B cell (primary cell): ENCODE measurements at regions not wholly inside any gene's neighbourhood (a gene's known extent, or its start where the extent isn't known, plus 50 kb on each side); places are given as distances from the start of the nearest gene placed in this dataset.

Experiments
- ATAC-seq: fragments of 200-7000 bp; cut with Tn5 transposase; one replicate; pipeline ENCODE4 v1.10.0; 2021; ENCODE audit warnings: low read depth, mild to moderate bottlenecking, moderate number of reproducible peaks, moderate library complexity
- CTCF ChIA-PET: fragments of 350-600 bp; sonication (Branson Sonifier 250); formaldehyde crosslinking; loops from one replicate; lab custom pipeline; 2021; ENCODE audit warnings: antibody characterized with exemption, inconsistent platforms; lab: Charles Lee
- POLR2A ChIA-PET: fragments of 350-600 bp; sonication (Branson Sonifier 250); formaldehyde crosslinking; loops from one replicate; lab custom pipeline; 2021; ENCODE audit warnings: antibody characterized with exemption; lab: Charles Lee
- DNase-seq: peaks from one replicate; pipeline ENCODE4 v3.0.0; 2013
- H2AFZ ChIP-seq: 2 replicates; pipeline ENCODE4 v1.6.1; 2012; ENCODE audit warnings: mild to moderate bottlenecking, low read depth, low read length; ENCODE audit not compliant: insufficient read depth, poor library complexity, severe bottlenecking
- H3K27ac ChIP-seq, 2 donors: 1 replicate in 1 of 2; 2 replicates in 1 of 2; pipeline ENCODE4 v1.5.1; 2012 to 2013; ENCODE audit warnings: low read length in 2 of 2, mild to moderate bottlenecking in 2 of 2, moderate library complexity in 1 of 2
- H3K27me3 ChIP-seq, 4 experiments: fragments of 200-600 bp in 1 of 4; sonication (generic) in 1 of 4; replicated peaks in 1 of 4; 1 replicate in 2 of 4; 2 replicates in 2 of 4; pipeline versions ENCODE4 v1.6.1 to v1.7.0; 2013 to 2016; ENCODE audit warnings: low read length in 3 of 4, mild to moderate bottlenecking in 2 of 4, mixed read lengths in 1 of 4, moderate library complexity in 1 of 4; ENCODE audit not compliant: insufficient read depth in 4 of 4, control insufficient read depth in 3 of 4; ENCODE audit errors: control extremely low read depth in 1 of 4
- H3K36me3 ChIP-seq, 2 experiments: replicated peaks in 1 of 2; 1 replicate in 1 of 2; 2 replicates in 1 of 2; pipeline versions ENCODE4 v1.6.1 to v1.7.1; 2013; ENCODE audit warnings: low read length in 1 of 2; ENCODE audit not compliant: insufficient read depth in 2 of 2, control insufficient read depth in 1 of 2; ENCODE audit errors: control extremely low read depth in 1 of 2, extremely low read depth in 1 of 2
- H3K4me1 ChIP-seq, 2 donors: fragments of 200-600 bp in 1 of 2; sonication (generic) in 1 of 2; 1 replicate in 1 of 2; 2 replicates in 1 of 2; pipeline versions ENCODE4 v1.5.1 to v1.6.1; 2013 to 2017; ENCODE audit warnings: low read length in 2 of 2; ENCODE audit not compliant: control insufficient read depth in 2 of 2, insufficient read depth in 2 of 2
- H3K4me2 ChIP-seq: replicated peaks from 2 replicates; pipeline ENCODE3; 2012; ENCODE audit warnings: mild to moderate bottlenecking, low read depth, low read length; ENCODE audit not compliant: poor library complexity, severe bottlenecking
- H3K4me3 ChIP-seq, 5 experiments: fragments of 200-600 bp in 1 of 5; sonication (generic) in 1 of 5; 1 replicate in 3 of 5; 2 replicates in 2 of 5; pipeline versions ENCODE4 v1.5.1 to v1.7.0; 2011 to 2016; ENCODE audit warnings: low read length in 4 of 5, mild to moderate bottlenecking in 4 of 5, low read depth in 2 of 5, control low read depth in 1 of 5, moderate library complexity in 1 of 5; ENCODE audit not compliant: insufficient read depth in 1 of 5; ENCODE audit errors: control extremely low read depth in 1 of 5, extremely low read depth in 1 of 5
- H3K79me2 ChIP-seq: fragments of 200-600 bp; sonication (generic); one replicate; pipeline ENCODE4 v1.6.0; 2016; ENCODE audit warnings: low read length; ENCODE audit not compliant: control insufficient read depth, insufficient read depth
- H3K9ac ChIP-seq: fragments of 200-600 bp; sonication (generic); 2 replicates; pipeline ENCODE4 v1.6.1; 2017; ENCODE audit warnings: mild to moderate bottlenecking, low read length, moderate library complexity
- H3K9me3 ChIP-seq, 3 donors: one replicate each; pipeline versions ENCODE4 v1.6.1 to v1.7.1; 2013; ENCODE audit warnings: low read length in 2 of 3; ENCODE audit not compliant: control insufficient read depth in 2 of 3, insufficient read depth in 1 of 3; ENCODE audit errors: control extremely low read depth in 1 of 3
- H4K20me1 ChIP-seq: 2 replicates; pipeline ENCODE4 v1.6.0; 2012; ENCODE audit warnings: mild to moderate bottlenecking, low read length; ENCODE audit not compliant: insufficient read depth, control insufficient read depth, poor library complexity, severe bottlenecking
- H3K27ac Mint-ChIP-seq: one replicate; pipeline ENCODE4 v1.8.0; 2021; ENCODE audit warnings: mixed read lengths
- H3K27me3 Mint-ChIP-seq: one replicate; pipeline ENCODE4 v1.8.0; 2021; ENCODE audit warnings: mixed read lengths
- H3K4me1 Mint-ChIP-seq: one replicate; pipeline ENCODE4 v1.8.0; 2021; ENCODE audit warnings: mixed read lengths
- H3K4me3 Mint-ChIP-seq: one replicate; pipeline ENCODE4 v1.8.0; 2021; ENCODE audit warnings: mixed read lengths
- H3K9me3 Mint-ChIP-seq: one replicate; pipeline ENCODE4 v1.8.0; 2022; ENCODE audit warnings: mixed read lengths; ENCODE audit not compliant: insufficient read depth
- CTCF ChIP-seq: fragments of 200-600 bp; IDR thresholded peaks from one replicate; pipeline ENCODE4 v1.8.0; 2022; ENCODE audit warnings: antibody characterized with exemption, mild to moderate bottlenecking
- EZH2 ChIP-seq: IDR thresholded peaks from 2 replicates; pipeline ENCODE4 v1.6.1; 2012; ENCODE audit warnings: borderline replicate concordance, low read depth, mild to moderate bottlenecking, moderate library complexity, low read length; ENCODE audit not compliant: insufficient read depth, poor library complexity, severe bottlenecking
- WGBS: methylation state at CpG from one replicate; pipeline ENCODE4 v1.1.5; 2013; ENCODE audit warnings: missing lambda C conversion rate; ENCODE audit not compliant: insufficient coverage; 5-methylcytosine and 5-hydroxymethylcytosine counted together
- intact Hi-C: fragments of 100-400 bp; cut with micrococcal nuclease; formaldehyde crosslinking; loops from one replicate; pipeline ENCODE4 v1.10.0; 2022

GRCh38 chr20:48007351-48007750 is 222.1 kb upstream of the SULF2 start:
- peaks cover 10% of the 10 kb centered on the region for H3K9me3 Mint-ChIP-seq
- Histone ChIP-seq H3K79me2 (no peaks in the 10 kb centered on the region), H3K4me3 (no peak overlapping the region), H2AFZ (no peak overlapping the region), H3K4me1 (peaks cover 50 to 54% of the 10 kb centered on the region in 2 donors), H3K27ac (no peak overlapping the region), H3K4me2 (peak overlapping the region; percentile 56), H3K9ac (no peak overlapping the region), H4K20me1 (no peaks in the 10 kb centered on the region), H3K27me3 (no peaks in the 10 kb centered on the region), H3K36me3 (no peaks in the 10 kb centered on the region), H3K9me3 (peaks cover 8 to 61% (median 21%) of the 10 kb centered on the region in 3 donors)
- H3K4me3 Mint-ChIP-seq: no peak overlapping the region
- no peak for ATAC-seq
- WGBS: 55% methylated on average over 2 of the region's 5 CpGs
- H3K27ac Mint-ChIP-seq: no peak overlapping the region
- H3K4me1 Mint-ChIP-seq: peaks cover 54% of the 10 kb centered on the region
- no peak for DNase-seq
- no peaks in the 10 kb centered on the region for H3K27me3 Mint-ChIP-seq
- no peak for TF ChIP-seq CTCF
- no peak for TF ChIP-seq EZH2
- intact Hi-C loops: no loop called here
- ChIA-PET CTCF (no interaction called here), POLR2A (no interaction called here)

GRCh38 chr20:48006036-48006833 is 221.0 kb upstream of the SULF2 start:
- H3K4me3 ChIP-seq: peak overlapping the region in 1 of 5 experiments; percentile 8
- TF ChIP-seq CTCF: no peak
- no peak for TF ChIP-seq EZH2
- Mint-ChIP-seq H3K4me3 (peak overlapping the region; percentile 56), H3K27ac (no peak overlapping the region), H3K27me3 (no peaks in the 10 kb centered on the region), H3K4me1 (peaks cover 63% of the 10 kb centered on the region), H3K9me3 (peaks cover 3% of the 10 kb centered on the region)
- 9% methylated on average over 11 of the region's 14 CpGs for WGBS
- H3K9ac ChIP-seq: no peak overlapping the region
- ChIA-PET CTCF (no interaction called here), POLR2A (no interaction called here)
- H3K4me2 ChIP-seq: peak overlapping the region; percentile 56
- H4K20me1 ChIP-seq: no peaks in the 10 kb centered on the region
- H3K27me3 ChIP-seq: no peaks in the 10 kb centered on the region
- DNase-seq (peak; percentile 68), ATAC-seq (peak; percentile 63)
- H2AFZ ChIP-seq: no peak overlapping the region
- H3K27ac ChIP-seq: no peak overlapping the region
- intact Hi-C loops: no loop called here
- H3K9me3 ChIP-seq: peaks cover 8 to 62% (median 17%) of the 10 kb centered on the region in 3 donors
- H3K4me1 ChIP-seq: peaks cover 59 to 61% of the 10 kb centered on the region in 2 donors
- H3K79me2 ChIP-seq: no peaks in the 10 kb centered on the region
- H3K36me3 ChIP-seq: no peaks in the 10 kb centered on the region
